ENCODE measurements at regions not wholly inside any gene's neighbourhood (a gene's known extent, or its start where the extent isn't known, plus 50 kb on each side); places are given as distances from the start of the nearest gene placed in this dataset.

GRCh38 chr10:121242741-121243608 lies 355.3 kb downstream of the FGFR2 start:
- Mint-ChIP-seq H3K9me3 (peaks cover 7 to 13% (median 7%) of the 10 kb centered on the region in 3 donors), H3K4me1 (no peaks in the 10 kb centered on the region), H3K27ac (no peak overlapping the region), H3K4me3 (no peak overlapping the region), H3K36me3 (no peaks in the 10 kb centered on the region), H3K27me3 (peaks cover 2 to 5% of the 10 kb centered on the region in 2 donors)
- Histone ChIP-seq H3K27me3 (replicated peaks in 1 of 2; ENCODE audit: control insufficient read depth in 2 of 2, extremely low read depth in 1 of 2, insufficient read depth in 2 of 2, low read length in 1 of 2) (peaks cover 0 to 6% of the 10 kb centered on the region in 2 experiments), H3K4me1 (ENCODE audit: control insufficient read depth in 1 of 2, extremely low read depth in 1 of 2, insufficient read depth in 2 of 2, low read length in 2 of 2) (no peaks in the 10 kb centered on the region), H3K36me3 (ENCODE audit: control insufficient read depth in 2 of 2, extremely low read depth in 1 of 2, insufficient read depth in 1 of 2, low read length in 1 of 2) (no peaks in the 10 kb centered on the region), H3K27ac (ENCODE audit: low read length) (no peak overlapping the region), H3K9me3 (no peaks in the 10 kb centered on the region), H3K4me3 (ENCODE audit: control insufficient read depth in 1 of 2, extremely low read depth in 1 of 2, low read length in 1 of 2) (no peak overlapping the region)
- ChIA-PET POLR2A (interaction anchor here in 1 of 2 donors (0.6 kb wide), 1 partner anchor 253 kb away, joined by 5 read pairs; no protein-coding TSS in a partner anchor), CTCF (no interaction called here)
- DNase-seq, result no peak
- WGBS (ENCODE audit: insufficient coverage), result 76% methylated on average over 11 of the region's 12 CpGs
- no peak for ATAC-seq (replicated peaks in 1 of 4)

- Mint-ChIP-seq H3K9me3 (peaks cover 0 to 9% (median 7%) of the 10 kb centered on the region in 3 donors), H3K27me3 (peaks cover 2 to 5% of the 10 kb centered on the region in 2 donors), H3K27ac (no peak overlapping the region), H3K36me3 (no peaks in the 10 kb centered on the region), H3K4me1 (no peaks in the 10 kb centered on the region), H3K4me3 (no peak overlapping the region)
- Histone ChIP-seq H3K9me3 (no peaks in the 10 kb centered on the region), H3K27me3 (replicated peaks in 1 of 2; ENCODE audit: control insufficient read depth in 2 of 2, extremely low read depth in 1 of 2, insufficient read depth in 2 of 2, low read length in 1 of 2) (peaks cover 0 to 6% of the 10 kb centered on the region in 2 experiments), H3K36me3 (ENCODE audit: control insufficient read depth in 2 of 2, extremely low read depth in 1 of 2, insufficient read depth in 1 of 2, low read length in 1 of 2) (no peaks in the 10 kb centered on the region), H3K4me1 (ENCODE audit: control insufficient read depth in 1 of 2, extremely low read depth in 1 of 2, insufficient read depth in 2 of 2, low read length in 2 of 2) (no peaks in the 10 kb centered on the region), H3K4me3 (ENCODE audit: control insufficient read depth in 1 of 2, extremely low read depth in 1 of 2, low read length in 1 of 2) (no peak overlapping the region), H3K27ac (ENCODE audit: low read length) (no peak overlapping the region)
- whole genome bisulfite sequencing (ENCODE audit: insufficient coverage), result 66% methylated on average over 2 of the region's 2 CpGs
- POLR2A ChIA-PET, result no interaction called here
- DNase-seq (no peak), ATAC-seq (replicated peaks in 1 of 4) (no peak)
- CTCF ChIA-PET, result no interaction called here
Measured at GRCh38 chr10:121243609-121244241, 354.5 kb downstream of the FGFR2 start.

- Mint-ChIP-seq H3K4me3 (no peak overlapping the region), H3K27ac (no peak overlapping the region), H3K9me3 (peaks cover 0 to 9% (median 7%) of the 10 kb centered on the region in 3 donors), H3K4me1 (no peaks in the 10 kb centered on the region), H3K36me3 (no peaks in the 10 kb centered on the region), H3K27me3 (peaks cover 2 to 5% of the 10 kb centered on the region in 2 donors)
- no peak overlapping the region for H3K4me3 ChIP-seq (ENCODE audit: control insufficient read depth in 1 of 2, extremely low read depth in 1 of 2, low read length in 1 of 2)
- H3K9me3 ChIP-seq, result no peaks in the 10 kb centered on the region
- ATAC-seq (replicated peaks in 1 of 4) (no peak), DNase-seq (no peak)
- POLR2A ChIA-PET, result no interaction called here
- no peaks in the 10 kb centered on the region for H3K36me3 ChIP-seq (ENCODE audit: control insufficient read depth in 2 of 2, extremely low read depth in 1 of 2, insufficient read depth in 1 of 2, low read length in 1 of 2)
- CTCF ChIA-PET, result no interaction called here
- no peak overlapping the region for H3K27ac ChIP-seq (ENCODE audit: low read length)
- peaks cover 0 to 6% of the 10 kb centered on the region in 2 experiments for H3K27me3 ChIP-seq (replicated peaks in 1 of 2; ENCODE audit: control insufficient read depth in 2 of 2, extremely low read depth in 1 of 2, insufficient read depth in 2 of 2, low read length in 1 of 2)
- WGBS (ENCODE audit: insufficient coverage), result 10% methylated on average over 5 of the region's 8 CpGs
- no peaks in the 10 kb centered on the region for H3K4me1 ChIP-seq (ENCODE audit: control insufficient read depth in 1 of 2, extremely low read depth in 1 of 2, insufficient read depth in 2 of 2, low read length in 2 of 2)
Measured at GRCh38 chr10:121244818-121245217, 353.4 kb downstream of the FGFR2 start.

GRCh38 chr10:121245754-121246153 lies 352.5 kb downstream of the FGFR2 start:
- DNase-seq, result no peak
- ATAC-seq (replicated peaks in 1 of 4), result no peak
- H3K36me3 ChIP-seq (ENCODE audit: control insufficient read depth in 2 of 2, extremely low read depth in 1 of 2, insufficient read depth in 1 of 2, low read length in 1 of 2), result no peaks in the 10 kb centered on the region
- H3K4me3 Mint-ChIP-seq, result no peak overlapping the region
- peaks cover 0 to 6% of the 10 kb centered on the region in 2 experiments for H3K27me3 ChIP-seq (replicated peaks in 1 of 2; ENCODE audit: control insufficient read depth in 2 of 2, extremely low read depth in 1 of 2, insufficient read depth in 2 of 2, low read length in 1 of 2)
- CTCF ChIA-PET, result no interaction called here
- WGBS (ENCODE audit: insufficient coverage), result no CpG with 5 or more reads among the region's 1 CpG
- no peaks in the 10 kb centered on the region for H3K9me3 ChIP-seq
- H3K4me1 ChIP-seq (ENCODE audit: control insufficient read depth in 1 of 2, extremely low read depth in 1 of 2, insufficient read depth in 2 of 2, low read length in 2 of 2), result no peaks in the 10 kb centered on the region
- H3K27ac Mint-ChIP-seq, result no peak overlapping the region
- H3K36me3 Mint-ChIP-seq, result no peaks in the 10 kb centered on the region
- POLR2A ChIA-PET, result no interaction called here
- H3K4me1 Mint-ChIP-seq, result no peaks in the 10 kb centered on the region
- H3K9me3 Mint-ChIP-seq, result peaks cover 0 to 9% (median 3%) of the 10 kb centered on the region in 3 donors
- H3K4me3 ChIP-seq (ENCODE audit: control insufficient read depth in 1 of 2, extremely low read depth in 1 of 2, low read length in 1 of 2), result no peak overlapping the region
- H3K27me3 Mint-ChIP-seq, result peaks cover 2 to 5% of the 10 kb centered on the region in 2 donors
- H3K27ac ChIP-seq (ENCODE audit: low read length), result no peak overlapping the region

GRCh38 chr10:121248266-121248665 lies 350.0 kb downstream of the FGFR2 start:
- POLR2A ChIA-PET, result no interaction called here

GRCh38 chr10:121250995-121251764 lies 347.1 kb downstream of the FGFR2 start:
- ChIA-PET POLR2A (interaction anchor here in 1 of 2 donors (0.6 kb wide), 1 partner anchor 20 kb away, joined by 6 read pairs; no protein-coding TSS in a partner anchor), CTCF (no interaction called here)
- Mint-ChIP-seq H3K27ac (no peak overlapping the region), H3K36me3 (no peaks in the 10 kb centered on the region), H3K4me1 (no peaks in the 10 kb centered on the region), H3K27me3 (peaks cover 0 to 9% of the 10 kb centered on the region in 2 donors), H3K4me3 (no peak overlapping the region), H3K9me3 (peaks cover 0 to 4% (median 0%) of the 10 kb centered on the region in 3 donors)
- Histone ChIP-seq H3K27ac (ENCODE audit: low read length) (no peak overlapping the region), H3K27me3 (replicated peaks in 1 of 2; ENCODE audit: control insufficient read depth in 2 of 2, extremely low read depth in 1 of 2, insufficient read depth in 2 of 2, low read length in 1 of 2) (no peaks in the 10 kb centered on the region), H3K4me1 (ENCODE audit: control insufficient read depth in 1 of 2, extremely low read depth in 1 of 2, insufficient read depth in 2 of 2, low read length in 2 of 2) (no peaks in the 10 kb centered on the region), H3K4me3 (ENCODE audit: control insufficient read depth in 1 of 2, extremely low read depth in 1 of 2, low read length in 1 of 2) (no peak overlapping the region), H3K36me3 (ENCODE audit: control insufficient read depth in 2 of 2, extremely low read depth in 1 of 2, insufficient read depth in 1 of 2, low read length in 1 of 2) (no peaks in the 10 kb centered on the region), H3K9me3 (no peaks in the 10 kb centered on the region)
- DNase-seq (no peak), ATAC-seq (replicated peaks in 1 of 4) (no peak)
- WGBS (ENCODE audit: insufficient coverage), result no CpG with 5 or more reads among the region's 6 CpGs

More at GRCh38 chr10:121248266-121248665, 350.0 kb downstream of the FGFR2 start:
- no peaks in the 10 kb centered on the region for H3K36me3 ChIP-seq (ENCODE audit: control insufficient read depth in 2 of 2, extremely low read depth in 1 of 2, insufficient read depth in 1 of 2, low read length in 1 of 2)
- ATAC-seq (replicated peaks in 1 of 4), result no peak
- Mint-ChIP-seq H3K9me3 (peaks cover 0 to 9% (median 3%) of the 10 kb centered on the region in 3 donors), H3K27ac (no peak overlapping the region), H3K4me3 (no peak overlapping the region), H3K27me3 (peaks cover 2 to 9% of the 10 kb centered on the region in 2 donors), H3K4me1 (no peaks in the 10 kb centered on the region), H3K36me3 (no peaks in the 10 kb centered on the region)
- no peak overlapping the region for H3K4me3 ChIP-seq (ENCODE audit: control insufficient read depth in 1 of 2, extremely low read depth in 1 of 2, low read length in 1 of 2)
- H3K27ac ChIP-seq (ENCODE audit: low read length), result no peak overlapping the region
- CTCF ChIA-PET, result no interaction called here
- H3K4me1 ChIP-seq (ENCODE audit: control insufficient read depth in 1 of 2, extremely low read depth in 1 of 2, insufficient read depth in 2 of 2, low read length in 2 of 2), result no peaks in the 10 kb centered on the region
- no peaks in the 10 kb centered on the region for H3K9me3 ChIP-seq
- no peak for DNase-seq
- 40% methylated on average over 2 of the region's 6 CpGs for WGBS (ENCODE audit: insufficient coverage)
- H3K27me3 ChIP-seq (replicated peaks in 1 of 2; ENCODE audit: control insufficient read depth in 2 of 2, extremely low read depth in 1 of 2, insufficient read depth in 2 of 2, low read length in 1 of 2), result peaks cover 0 to 2% of the 10 kb centered on the region in 2 experiments
